DND-41 (cell line): ENCODE measurements at regions not wholly inside any gene's neighbourhood (a gene's known extent, or its start where the extent isn't known, plus 50 kb on each side); places are given as distances from the start of the nearest gene placed in this dataset.

ENCODE experiments used
- ATAC-seq: fragments of 200-7000 bp; cut with Tn5 transposase; 3 replicates; pipeline ENCODE4 v1.9.1; 2021; ENCODE audit warnings: low read depth; ENCODE audit not compliant: insufficient read depth
- DNase-seq: peaks from one replicate; pipeline ENCODE4 v3.0.0-alpha.2; 2020
- H2AFZ ChIP-seq: 2 replicates; pipeline ENCODE4 v1.6.0; 2012; ENCODE audit warnings: low read depth, low read length
- H3K27ac ChIP-seq: 2 replicates; pipeline ENCODE4 v1.5.1; 2012; ENCODE audit warnings: low read length, inconsistent platforms
- H3K27me3 ChIP-seq: fragments of 200-600 bp; sonication (generic); 2 replicates; pipeline ENCODE4 v1.6.0; 2012; ENCODE audit warnings: low read length, mild to moderate bottlenecking, inconsistent platforms; ENCODE audit not compliant: insufficient read depth, poor library complexity
- H3K36me3 ChIP-seq: 2 replicates; pipeline ENCODE4 v1.5.1; 2012; ENCODE audit warnings: low read length, inconsistent platforms; ENCODE audit not compliant: insufficient read depth
- H3K4me1 ChIP-seq: 2 replicates; pipeline ENCODE4 v1.5.1; 2012; ENCODE audit warnings: mild to moderate bottlenecking, low read length; ENCODE audit not compliant: insufficient read depth
- H3K4me2 ChIP-seq: 2 replicates; pipeline ENCODE4 v1.6.0; 2012; ENCODE audit warnings: mild to moderate bottlenecking, moderate library complexity, low read length, inconsistent platforms; ENCODE audit not compliant: insufficient read depth
- H3K4me3 ChIP-seq, 2 experiments: fragments of 200-600 bp in 1 of 2; shearing (Covaris generic) in 1 of 2; 2 replicates each; pipeline ENCODE4 v1.5.1; 2012 to 2016; ENCODE audit warnings: inconsistent platforms in 2 of 2, low read length in 2 of 2, mild to moderate bottlenecking in 2 of 2, low read depth in 1 of 2, moderate library complexity in 1 of 2
- H3K79me2 ChIP-seq: 2 replicates; pipeline ENCODE4 v1.6.0; 2012; ENCODE audit warnings: low read length, inconsistent platforms; ENCODE audit not compliant: insufficient read depth
- H3K9ac ChIP-seq: 2 replicates; pipeline ENCODE4 v1.6.0; 2012; ENCODE audit warnings: low read depth, mild to moderate bottlenecking, inconsistent platforms, low read length, moderate library complexity
- H3K9me3 ChIP-seq: 2 replicates; pipeline ENCODE4 v1.5.1; 2012; ENCODE audit warnings: low read length, moderate library complexity, mild to moderate bottlenecking, inconsistent platforms; ENCODE audit not compliant: insufficient read depth, severe bottlenecking
- H4K20me1 ChIP-seq: 2 replicates; pipeline ENCODE4 v1.6.0; 2012; ENCODE audit warnings: low read length; ENCODE audit not compliant: insufficient read depth
- EZH2 ChIP-seq: IDR thresholded peaks from 3 replicates; pipeline ENCODE4 v1.6.1; 2012; ENCODE audit warnings: borderline replicate concordance, low read depth, mild to moderate bottlenecking, moderate library complexity, low read length, inconsistent platforms; ENCODE audit not compliant: severe bottlenecking
- TF ChIP-seq, protein P1 (sequence below): IDR thresholded peaks from 2 replicates; pipeline ENCODE4 v1.5.1; 2012; ENCODE audit warnings: borderline replicate concordance, low read length, moderate library complexity, mild to moderate bottlenecking; ENCODE audit not compliant: poor library complexity, severe bottlenecking; ENCODE audit errors: extremely low read depth

DNA sequence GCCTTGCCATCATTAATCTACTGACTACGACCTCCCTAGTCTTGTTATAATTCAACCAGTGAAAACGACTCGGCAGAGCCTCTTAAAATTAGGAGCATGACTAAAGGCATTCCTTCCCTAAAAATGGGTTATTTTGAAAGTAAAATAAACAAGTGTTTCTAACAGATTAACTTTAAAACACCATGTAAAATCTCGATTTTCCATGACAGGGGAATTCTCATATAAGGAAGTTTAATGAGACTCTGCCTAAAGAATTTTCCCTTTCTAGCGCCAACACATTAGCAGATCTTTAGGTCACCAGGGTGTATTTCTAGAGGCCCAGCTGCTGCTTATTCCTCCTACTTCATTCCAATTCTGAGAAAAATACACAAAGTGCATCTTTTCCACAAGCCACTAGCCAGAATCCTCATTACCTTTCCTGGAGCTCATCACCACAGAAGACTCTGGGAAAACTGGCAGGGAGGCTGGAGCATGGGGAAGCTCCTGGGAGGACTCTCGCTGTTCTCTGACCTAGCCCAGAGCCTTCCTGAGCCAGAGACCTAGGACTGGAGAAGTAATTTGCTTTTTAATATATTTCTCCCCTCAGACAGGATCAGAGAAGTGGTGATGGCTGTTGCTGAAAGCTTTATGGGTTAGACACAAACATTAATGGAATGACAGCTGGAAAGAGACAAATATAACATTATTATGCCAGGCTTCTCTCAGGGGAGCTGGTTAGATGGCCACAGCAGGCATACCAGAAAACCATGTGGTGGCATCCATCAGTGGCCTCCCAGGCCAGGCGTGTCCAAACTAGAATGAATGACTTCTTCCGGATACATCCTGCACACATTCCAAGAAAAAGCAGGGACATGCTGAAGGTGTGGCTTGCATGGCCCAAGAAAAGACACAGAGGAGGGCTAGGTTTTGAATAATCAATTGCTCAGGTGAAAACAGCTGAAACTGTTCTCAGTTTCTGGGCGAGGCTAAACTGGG, 63.6 kb upstream of the CTTNBP2NL start:
- H3K9ac ChIP-seq = no peak overlapping the region
- no peak for TF ChIP-seq EZH2
- TF ChIP-seq, protein P1, sequence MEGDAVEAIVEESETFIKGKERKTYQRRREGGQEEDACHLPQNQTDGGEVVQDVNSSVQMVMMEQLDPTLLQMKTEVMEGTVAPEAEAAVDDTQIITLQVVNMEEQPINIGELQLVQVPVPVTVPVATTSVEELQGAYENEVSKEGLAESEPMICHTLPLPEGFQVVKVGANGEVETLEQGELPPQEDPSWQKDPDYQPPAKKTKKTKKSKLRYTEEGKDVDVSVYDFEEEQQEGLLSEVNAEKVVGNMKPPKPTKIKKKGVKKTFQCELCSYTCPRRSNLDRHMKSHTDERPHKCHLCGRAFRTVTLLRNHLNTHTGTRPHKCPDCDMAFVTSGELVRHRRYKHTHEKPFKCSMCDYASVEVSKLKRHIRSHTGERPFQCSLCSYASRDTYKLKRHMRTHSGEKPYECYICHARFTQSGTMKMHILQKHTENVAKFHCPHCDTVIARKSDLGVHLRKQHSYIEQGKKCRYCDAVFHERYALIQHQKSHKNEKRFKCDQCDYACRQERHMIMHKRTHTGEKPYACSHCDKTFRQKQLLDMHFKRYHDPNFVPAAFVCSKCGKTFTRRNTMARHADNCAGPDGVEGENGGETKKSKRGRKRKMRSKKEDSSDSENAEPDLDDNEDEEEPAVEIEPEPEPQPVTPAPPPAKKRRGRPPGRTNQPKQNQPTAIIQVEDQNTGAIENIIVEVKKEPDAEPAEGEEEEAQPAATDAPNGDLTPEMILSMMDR = no peak
- peaks cover 31% of the 10 kb centered on the region for H3K27me3 ChIP-seq
- no peak overlapping the region for H3K27ac ChIP-seq
- no peak for ATAC-seq
- no peaks in the 10 kb centered on the region for H3K9me3 ChIP-seq
- no peak overlapping the region for H3K4me2 ChIP-seq
- no peak overlapping the region for H3K4me3 ChIP-seq
- H4K20me1 ChIP-seq = no peaks in the 10 kb centered on the region
- no peaks in the 10 kb centered on the region for H3K4me1 ChIP-seq
- no peaks in the 10 kb centered on the region for H3K36me3 ChIP-seq
- no peaks in the 10 kb centered on the region for H3K79me2 ChIP-seq
- H2AFZ ChIP-seq = no peak overlapping the region
- DNase-seq = no peak

DNA sequence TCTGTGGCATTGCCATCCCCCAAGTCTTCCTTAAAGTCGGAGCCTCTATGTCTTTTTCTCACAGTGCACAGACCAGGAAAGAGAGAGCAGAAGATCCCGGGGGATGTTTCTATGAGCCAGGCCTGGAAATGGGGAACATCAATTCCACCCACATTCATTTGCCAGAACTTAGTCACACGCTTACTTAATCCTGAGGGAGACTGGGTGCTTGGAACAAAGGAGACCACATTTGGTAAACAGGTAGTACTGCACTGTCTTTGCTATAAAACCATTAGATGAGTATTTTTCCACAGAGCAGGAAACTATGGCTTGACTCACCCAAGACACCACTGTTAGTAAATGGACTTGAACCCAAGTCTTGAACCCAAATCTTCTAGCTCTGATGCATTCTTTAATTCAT, 60.7 kb upstream of the CTTNBP2NL start:
- no peak for ATAC-seq
- H3K36me3 ChIP-seq = no peaks in the 10 kb centered on the region
- no peaks in the 10 kb centered on the region for H3K9me3 ChIP-seq
- H3K4me2 ChIP-seq = no peak overlapping the region
- H3K27ac ChIP-seq = no peak overlapping the region
- no peaks in the 10 kb centered on the region for H3K79me2 ChIP-seq
- no peak overlapping the region for H3K4me3 ChIP-seq
- TF ChIP-seq EZH2 = no peak
- TF ChIP-seq, protein P1 = no peak
- no peaks in the 10 kb centered on the region for H4K20me1 ChIP-seq
- H2AFZ ChIP-seq = no peak overlapping the region
- no peak overlapping the region for H3K9ac ChIP-seq
- H3K27me3 ChIP-seq = peaks cover 31% of the 10 kb centered on the region
- no peaks in the 10 kb centered on the region for H3K4me1 ChIP-seq
- no peak for DNase-seq

DNA sequence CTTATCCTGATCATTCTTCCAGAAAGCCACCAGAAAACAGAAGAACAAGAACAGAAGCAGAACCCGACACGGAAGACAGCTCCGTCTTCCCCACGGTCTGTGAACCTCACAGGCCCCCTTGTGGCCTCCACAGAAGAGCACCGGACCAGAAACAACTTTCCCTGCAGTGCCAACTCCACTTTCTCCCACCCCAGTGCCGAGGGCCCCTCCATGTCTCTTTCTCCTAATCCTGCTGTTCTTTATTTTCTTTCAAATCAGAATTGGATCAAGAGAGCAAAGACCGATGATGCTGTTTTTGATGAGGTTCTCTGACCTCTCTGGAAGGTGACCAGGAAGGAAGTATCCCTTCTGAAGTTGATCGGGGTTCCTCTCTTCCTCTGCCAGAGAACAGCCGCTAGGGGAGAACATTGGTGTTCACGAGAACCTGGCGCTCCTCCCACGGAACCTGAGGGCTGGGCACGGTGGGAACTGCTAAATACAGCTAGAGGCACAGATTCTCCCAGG, 58.9 kb upstream of the CTTNBP2NL start:
- H2AFZ ChIP-seq = no peak overlapping the region
- no peak overlapping the region for H3K27ac ChIP-seq
- no peaks in the 10 kb centered on the region for H3K79me2 ChIP-seq
- no peaks in the 10 kb centered on the region for H3K4me1 ChIP-seq
- no peak overlapping the region for H3K4me3 ChIP-seq
- TF ChIP-seq, protein P1 = peak; percentile 53
- TF ChIP-seq EZH2 = no peak
- DNase-seq (peak; percentile 13), ATAC-seq (peak; percentile 44; the same call in 1 of the 3 replicates)
- H3K9me3 ChIP-seq = no peaks in the 10 kb centered on the region
- H3K4me2 ChIP-seq = no peak overlapping the region
- peaks cover 24% of the 10 kb centered on the region for H3K27me3 ChIP-seq
- H3K9ac ChIP-seq = no peak overlapping the region
- no peaks in the 10 kb centered on the region for H4K20me1 ChIP-seq
- H3K36me3 ChIP-seq = no peaks in the 10 kb centered on the region
